Loucy (cell line): ENCODE measurements at regions not wholly inside any gene's neighbourhood (a gene's known extent, or its start where the extent isn't known, plus 50 kb on each side); places are given as distances from the start of the nearest gene placed in this dataset.

ENCODE experiments used
- H2AFZ ChIP-seq: fragments of 200-600 bp; sonication (generic); 2 replicates; pipeline ENCODE4 v1.6.0; 2016; ENCODE audit warnings: antibody characterized with exemption, mild to moderate bottlenecking, low read length, moderate library complexity
- H3F3A ChIP-seq: fragments of 200-600 bp; 2 replicates; pipeline ENCODE4 v1.6.0; 2016; ENCODE audit warnings: antibody characterized with exemption, low read depth, mild to moderate bottlenecking
- H3K27me3 ChIP-seq: fragments of 200-600 bp; sonication (generic); 2 replicates; pipeline ENCODE4 v1.6.1; 2014; ENCODE audit warnings: low read length, mild to moderate bottlenecking; ENCODE audit not compliant: insufficient read depth, poor library complexity, severe bottlenecking
- H3K36me3 ChIP-seq: fragments of 200-600 bp; sonication (generic); 2 replicates; pipeline ENCODE4 v1.6.1; 2016; ENCODE audit warnings: low read length; ENCODE audit not compliant: insufficient read depth
- H3K4me1 ChIP-seq: fragments of 200-600 bp; sonication (generic); 2 replicates; pipeline ENCODE4 v1.5.1; 2014; ENCODE audit warnings: low read length, mild to moderate bottlenecking; ENCODE audit not compliant: insufficient read depth, poor library complexity, severe bottlenecking
- H3K4me2 ChIP-seq: fragments of 200-600 bp; sonication (generic); 2 replicates; pipeline ENCODE4 v1.6.0; 2014; ENCODE audit warnings: antibody characterized with exemption, low read length, low read depth, mild to moderate bottlenecking; ENCODE audit not compliant: poor library complexity, severe bottlenecking
- H3K4me3 ChIP-seq: fragments of 200-600 bp; sonication (generic); 2 replicates; pipeline ENCODE4 v1.5.1; 2014; ENCODE audit warnings: low read length, mild to moderate bottlenecking, mixed read lengths; ENCODE audit not compliant: poor library complexity, severe bottlenecking
- H3K79me2 ChIP-seq: fragments of 200-600 bp; sonication (generic); 2 replicates; pipeline ENCODE4 v1.6.1; 2014; ENCODE audit warnings: low read length; ENCODE audit not compliant: insufficient read depth
- H3K9ac ChIP-seq: fragments of 200-600 bp; sonication (generic); 2 replicates; pipeline ENCODE4 v1.6.0; 2014; ENCODE audit warnings: mild to moderate bottlenecking, low read depth, low read length, moderate library complexity; ENCODE audit not compliant: poor library complexity, severe bottlenecking
- H3K9me2 ChIP-seq: fragments of 200-600 bp; sonication (generic); replicated peaks from 2 replicates; pipeline ENCODE4 v1.6.1; 2016; ENCODE audit warnings: low read depth, low read length, mixed read lengths
- H3K9me3 ChIP-seq: fragments of 200-600 bp; sonication (generic); 2 replicates; pipeline ENCODE4 v1.6.1; 2014; ENCODE audit warnings: mild to moderate bottlenecking, antibody characterized with exemption, low read length, low read depth; ENCODE audit not compliant: insufficient read depth
- H4K20me1 ChIP-seq: fragments of 200-600 bp; sonication (generic); 2 replicates; pipeline ENCODE4 v1.6.0; 2014; ENCODE audit warnings: antibody characterized with exemption, low read length, mild to moderate bottlenecking; ENCODE audit not compliant: insufficient read depth, poor library complexity, severe bottlenecking
- CTCF ChIP-seq: fragments of 200-600 bp; sonication (generic); conservative IDR thresholded peaks from 2 replicates; pipeline ENCODE4 v1.5.1; 2014; ENCODE audit warnings: mild to moderate bottlenecking, antibody characterized with exemption, low read length
- EZH2phosphoT487 ChIP-seq: fragments of 200-600 bp; IDR thresholded peaks from 2 replicates; pipeline ENCODE4 v1.6.1; 2018; ENCODE audit warnings: antibody characterized with exemption, mild to moderate bottlenecking, moderate library complexity, borderline replicate concordance

- H3K4me3 ChIP-seq: no peak overlapping the region
- no peak for TF ChIP-seq CTCF
- TF ChIP-seq EZH2phosphoT487: no peak
- no peaks in the 10 kb centered on the region for H4K20me1 ChIP-seq
- H3K27me3 ChIP-seq: no peaks in the 10 kb centered on the region
- no peaks in the 10 kb centered on the region for H3F3A ChIP-seq
- no peak overlapping the region for H2AFZ ChIP-seq
- no peaks in the 10 kb centered on the region for H3K36me3 ChIP-seq
- H3K9me3 ChIP-seq: no peaks in the 10 kb centered on the region
- no peaks in the 10 kb centered on the region for H3K4me1 ChIP-seq
- no peaks in the 10 kb centered on the region for H3K9me2 ChIP-seq
- no peak overlapping the region for H3K4me2 ChIP-seq
- no peaks in the 10 kb centered on the region for H3K79me2 ChIP-seq
- no peak overlapping the region for H3K9ac ChIP-seq
Observed at GRCh38 chr21:38080888-38081287, 164.6 kb upstream of the KCNJ6 start.

GRCh38 chr21:38081708-38082107 is 165.5 kb upstream of the KCNJ6 start:
- Histone ChIP-seq H3F3A (no peaks in the 10 kb centered on the region), H3K4me2 (no peak overlapping the region), H3K27me3 (no peaks in the 10 kb centered on the region), H4K20me1 (no peaks in the 10 kb centered on the region), H2AFZ (no peak overlapping the region), H3K9me3 (no peaks in the 10 kb centered on the region), H3K79me2 (no peaks in the 10 kb centered on the region), H3K4me1 (no peaks in the 10 kb centered on the region), H3K4me3 (no peak overlapping the region), H3K9me2 (no peaks in the 10 kb centered on the region), H3K9ac (no peak overlapping the region), H3K36me3 (no peaks in the 10 kb centered on the region)
- no peak for TF ChIP-seq EZH2phosphoT487
- no peak for TF ChIP-seq CTCF

- Histone ChIP-seq H4K20me1 (no peaks in the 10 kb centered on the region), H3K36me3 (no peaks in the 10 kb centered on the region), H2AFZ (no peak overlapping the region), H3K9ac (no peak overlapping the region), H3K4me3 (no peak overlapping the region), H3K79me2 (no peaks in the 10 kb centered on the region), H3K9me3 (no peaks in the 10 kb centered on the region), H3K27me3 (no peaks in the 10 kb centered on the region), H3K9me2 (no peaks in the 10 kb centered on the region), H3F3A (no peaks in the 10 kb centered on the region), H3K4me1 (no peaks in the 10 kb centered on the region), H3K4me2 (no peak overlapping the region)
- TF ChIP-seq EZH2phosphoT487 (no peak), CTCF (no peak)
Observed at GRCh38 chr21:38082936-38083485, 166.8 kb upstream of the KCNJ6 start.
